Mucosa of descending colon (tissue), 3 donors: ENCODE measurements at regions not wholly inside any gene's neighbourhood (a gene's known extent, or its start where the extent isn't known, plus 50 kb on each side); places are given as distances from the start of the nearest gene placed in this dataset.

Source experiments
- ATAC-seq: fragments of 200-7000 bp; cut with Tn5 transposase; one replicate; pipeline ENCODE4 v1.9.1; 2020; ENCODE audit warnings: mild to moderate bottlenecking, moderate library complexity
- DNase-seq, 3 donors: peaks; one replicate each; pipeline ENCODE4 v3.0.0-alpha.2; 2020
- H3K36me3 ChIP-seq: fragments of 200-600 bp; one replicate; pipeline ENCODE4 v1.8.0; 2021; ENCODE audit warnings: low read depth, mild to moderate bottlenecking
- H3K4me1 ChIP-seq: fragments of 200-600 bp; one replicate; pipeline ENCODE4 v1.8.0; 2021; ENCODE audit warnings: low read depth, mild to moderate bottlenecking
- H3K4me3 ChIP-seq: fragments of 200-600 bp; one replicate; pipeline ENCODE4 v1.8.0; 2021; ENCODE audit warnings: mild to moderate bottlenecking
- H3K9me3 ChIP-seq: fragments of 200-600 bp; one replicate; pipeline ENCODE4 v1.8.0; 2021; ENCODE audit warnings: mild to moderate bottlenecking
- CTCF ChIP-seq: fragments of 200-600 bp; IDR thresholded peaks from one replicate; pipeline ENCODE4 v1.8.0; 2022; ENCODE audit warnings: antibody characterized with exemption, mild to moderate bottlenecking
- intact Hi-C, 2 donors: fragments of 100-400 bp; cut with DNase I in 1 of 2; cut with micrococcal nuclease in 1 of 2; formaldehyde crosslinking; loops; one replicate each; pipeline versions ENCODE4 v1.11.0 to v1.11.1; 2022; cut with DNase I, micrococcal nuclease
- donor health status: DM: no; HTN: no; CAD: no; lungs with moderate emphysema.
- donor health status: DM: no; HTN: no; CAD: no.
- donor health status: DM: no; HTN: yes; CAD: no.

- no peaks in the 10 kb centered on the region for H3K9me3 ChIP-seq
- intact Hi-C loops, result no loop called here
- H3K36me3 ChIP-seq, result no peaks in the 10 kb centered on the region
- no peak overlapping the region for H3K4me3 ChIP-seq
- H3K4me1 ChIP-seq, result no peaks in the 10 kb centered on the region
- no peak for TF ChIP-seq CTCF
- no peak for ATAC-seq
- no peak for DNase-seq
Measured at GRCh38 chrX:113470166-113470565, 629.5 kb upstream of the AMOT start.

DNA sequence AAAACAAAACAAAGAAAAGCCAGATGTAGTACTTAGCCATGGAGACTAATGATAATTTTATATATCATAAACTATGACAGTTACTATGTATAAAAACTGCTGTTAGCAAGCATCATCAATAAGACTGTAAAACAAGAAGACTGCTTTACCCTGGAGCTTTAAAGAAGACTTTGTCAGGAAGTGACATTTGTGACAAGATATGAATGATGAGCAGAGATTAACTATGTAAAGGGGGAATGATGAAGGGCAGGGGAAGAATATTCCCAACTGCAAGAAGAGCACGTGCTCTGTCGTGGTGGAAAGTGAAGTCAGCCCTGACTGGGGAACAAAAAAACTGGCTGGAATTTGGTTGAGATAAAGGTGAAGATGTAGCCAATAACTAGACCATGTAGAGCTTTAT, 617.1 kb upstream of the AMOT start:
- TF ChIP-seq CTCF, result no peak
- H3K4me1 ChIP-seq, result no peaks in the 10 kb centered on the region
- no peak overlapping the region for H3K4me3 ChIP-seq
- ATAC-seq, result no peak
- H3K9me3 ChIP-seq, result peaks cover 4% of the 10 kb centered on the region
- DNase-seq, result no peak
- intact Hi-C loops, result no loop called here
- H3K36me3 ChIP-seq, result no peaks in the 10 kb centered on the region

DNA sequence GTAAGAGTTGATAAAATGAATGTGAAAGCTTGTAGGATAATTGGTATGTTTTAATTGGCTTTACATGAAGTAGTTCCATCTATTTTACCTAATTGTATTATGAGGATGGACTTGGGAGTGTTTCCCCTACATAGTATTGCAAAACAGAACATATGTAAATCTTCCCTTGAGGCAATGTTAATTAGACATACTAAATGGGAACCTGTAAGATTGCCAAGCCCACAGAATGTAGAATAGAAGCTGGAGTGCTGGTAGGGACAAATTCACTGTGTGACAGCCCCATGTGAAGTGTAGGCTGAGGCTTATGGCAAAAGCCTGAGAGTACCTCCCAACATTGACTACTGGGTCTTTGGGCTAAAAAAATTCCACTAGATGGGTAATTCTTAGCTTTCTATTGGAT, 615.0 kb upstream of the AMOT start:
- Histone ChIP-seq H3K9me3 (peaks cover 4% of the 10 kb centered on the region), H3K4me3 (no peak overlapping the region), H3K4me1 (no peaks in the 10 kb centered on the region), H3K36me3 (no peaks in the 10 kb centered on the region)
- no peak for ATAC-seq
- intact Hi-C loops, result no loop called here
- no peak for DNase-seq
- no peak for TF ChIP-seq CTCF

DNA sequence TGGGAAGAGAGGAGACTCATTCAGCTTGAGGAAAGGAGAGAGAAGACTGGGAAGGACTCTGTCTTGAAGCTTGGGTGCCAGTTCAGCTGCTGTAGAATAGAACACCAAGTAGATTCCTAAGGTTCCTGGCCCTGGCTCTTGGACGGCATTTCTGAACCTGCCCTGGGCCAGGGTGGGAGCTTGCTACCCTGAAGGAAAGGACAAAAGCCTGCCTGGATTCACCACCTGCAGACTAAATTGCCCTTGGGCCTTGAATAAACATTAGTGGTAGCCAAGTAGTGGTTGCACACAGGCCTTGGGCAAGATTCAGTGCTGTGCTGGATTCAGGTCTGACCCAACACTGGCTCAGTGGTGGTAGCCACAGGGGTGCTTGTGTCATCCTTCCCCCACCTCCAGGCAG, 588.4 kb upstream of the AMOT start:
- intact Hi-C loops, result no loop called here
- H3K9me3 ChIP-seq, result no peaks in the 10 kb centered on the region
- no peak for ATAC-seq
- H3K4me1 ChIP-seq, result no peaks in the 10 kb centered on the region
- TF ChIP-seq CTCF, result no peak
- no peak for DNase-seq
- no peak overlapping the region for H3K4me3 ChIP-seq
- no peaks in the 10 kb centered on the region for H3K36me3 ChIP-seq

DNA sequence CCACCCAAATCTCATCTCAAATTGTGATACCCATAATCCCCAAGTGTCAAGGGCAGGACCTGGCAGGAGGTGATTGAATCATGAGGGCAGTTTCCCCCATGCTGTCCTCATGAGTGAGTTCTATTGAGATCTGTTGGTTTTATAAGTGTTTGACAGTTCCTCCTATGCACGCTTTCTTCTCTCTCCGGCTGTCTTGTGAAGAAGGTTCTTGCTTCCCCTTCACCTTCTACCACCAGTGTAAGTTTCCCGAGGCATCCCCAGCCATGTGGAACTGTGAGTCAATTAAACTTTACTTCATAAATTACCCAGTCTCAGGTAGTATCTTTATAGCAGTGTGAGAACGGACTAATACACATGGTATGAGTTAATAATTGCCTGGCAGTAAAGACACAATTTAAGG, 581.7 kb upstream of the AMOT start:
- H3K4me3 ChIP-seq, result no peak overlapping the region
- no peaks in the 10 kb centered on the region for H3K9me3 ChIP-seq
- ATAC-seq (no peak), DNase-seq (no peak)
- TF ChIP-seq CTCF, result no peak
- no peaks in the 10 kb centered on the region for H3K36me3 ChIP-seq
- intact Hi-C loops, result no loop called here
- H3K4me1 ChIP-seq, result no peaks in the 10 kb centered on the region

DNA sequence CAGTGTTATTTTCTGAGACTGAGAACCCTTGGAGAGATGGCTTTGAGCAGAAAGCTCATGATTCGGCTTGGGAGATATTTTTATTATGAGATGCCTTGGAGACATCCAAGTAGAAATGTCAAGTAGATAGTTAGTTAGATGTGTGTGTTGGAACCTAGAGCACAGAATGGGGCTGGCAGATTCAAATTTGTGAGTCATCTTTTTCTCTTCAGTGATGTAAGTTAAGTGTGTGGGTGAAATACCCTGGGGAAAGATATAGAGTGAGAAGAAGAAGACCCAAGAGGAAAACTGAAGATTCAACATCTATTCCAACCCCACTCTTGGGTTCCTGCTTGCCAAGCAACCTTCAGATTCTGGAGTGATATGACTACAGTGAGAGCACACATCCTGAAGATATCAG, 580.8 kb upstream of the AMOT start:
- TF ChIP-seq CTCF, result no peak
- intact Hi-C loops, result no loop called here
- ATAC-seq (no peak), DNase-seq (no peak)
- H3K4me1 ChIP-seq, result no peaks in the 10 kb centered on the region
- H3K9me3 ChIP-seq, result no peaks in the 10 kb centered on the region
- H3K4me3 ChIP-seq, result no peak overlapping the region
- no peaks in the 10 kb centered on the region for H3K36me3 ChIP-seq
